HG02678 (cell line): ENCODE measurements at regions not wholly inside any gene's neighbourhood (a gene's known extent, or its start where the extent isn't known, plus 50 kb on each side); places are given as distances from the start of the nearest gene placed in this dataset.
"Not testable (repeated sequence)": the region's sequence is repeated elsewhere in the genome, so short reads cannot be mapped to it uniquely, and the experiment has no call there.

Source experiments
- ATAC-seq: cut with Tn5 transposase; IDR thresholded peaks from one replicate; pipeline ENCODE4 v1.9.1; 2021; ENCODE audit warnings: mild to moderate bottlenecking, moderate library complexity; ENCODE audit not compliant: unreplicated experiment

DNA sequence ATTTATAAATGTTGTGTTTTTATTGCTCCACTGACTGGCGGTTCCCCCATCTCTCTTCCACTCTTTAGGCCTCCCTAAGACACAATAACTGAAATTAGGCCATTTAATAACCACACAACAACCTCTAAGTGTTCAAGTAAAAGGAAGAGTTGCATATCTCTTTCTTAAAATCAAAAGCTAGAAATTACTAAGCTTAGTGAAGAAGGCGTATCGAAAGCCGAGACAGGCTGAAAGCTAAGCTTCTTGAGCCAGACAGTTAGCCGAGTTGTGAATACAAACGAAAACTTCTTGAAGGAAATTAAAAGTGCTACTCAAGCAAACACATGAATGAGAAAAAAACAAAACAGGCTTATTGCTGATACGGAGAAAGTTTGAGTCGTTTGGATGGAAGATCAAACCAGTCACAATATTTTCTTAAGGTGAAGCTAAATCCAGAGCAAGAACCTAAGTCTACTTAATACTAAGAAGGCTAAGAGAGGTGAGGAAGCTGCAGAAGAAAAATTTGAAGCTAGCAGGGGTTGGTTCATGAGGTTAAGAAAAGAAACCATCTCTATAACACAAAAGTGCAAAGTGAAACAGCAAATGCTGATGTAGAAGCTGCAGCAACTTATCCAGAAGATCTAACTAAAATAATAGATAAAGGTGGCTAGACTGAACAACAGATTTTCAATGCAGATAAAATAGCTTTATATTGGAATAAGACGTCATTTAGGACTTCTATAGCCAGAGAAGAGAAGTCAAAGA, 194.0 kb upstream of the TTC29 start:
- ATAC-seq: no peak

DNA sequence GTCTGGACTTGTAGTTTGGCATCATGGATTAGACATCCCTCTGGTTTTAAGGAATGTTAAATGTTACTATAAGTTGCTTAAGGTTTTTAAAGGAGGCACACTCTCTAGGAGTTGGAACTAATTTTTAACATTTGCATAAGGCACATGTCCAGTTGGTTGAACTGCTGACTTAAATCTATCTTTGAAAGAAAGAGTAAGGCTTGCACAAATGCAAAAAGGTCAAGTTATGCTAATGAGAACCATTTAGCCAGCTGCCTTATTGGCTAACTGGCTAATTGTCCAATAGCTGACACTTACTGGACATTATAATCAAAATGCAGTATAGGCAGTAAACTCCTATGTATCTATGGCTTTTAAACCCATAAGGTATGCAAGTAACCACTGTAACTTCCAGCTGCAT, 206.1 kb upstream of the TTC29 start:
- ATAC-seq: no peak

DNA sequence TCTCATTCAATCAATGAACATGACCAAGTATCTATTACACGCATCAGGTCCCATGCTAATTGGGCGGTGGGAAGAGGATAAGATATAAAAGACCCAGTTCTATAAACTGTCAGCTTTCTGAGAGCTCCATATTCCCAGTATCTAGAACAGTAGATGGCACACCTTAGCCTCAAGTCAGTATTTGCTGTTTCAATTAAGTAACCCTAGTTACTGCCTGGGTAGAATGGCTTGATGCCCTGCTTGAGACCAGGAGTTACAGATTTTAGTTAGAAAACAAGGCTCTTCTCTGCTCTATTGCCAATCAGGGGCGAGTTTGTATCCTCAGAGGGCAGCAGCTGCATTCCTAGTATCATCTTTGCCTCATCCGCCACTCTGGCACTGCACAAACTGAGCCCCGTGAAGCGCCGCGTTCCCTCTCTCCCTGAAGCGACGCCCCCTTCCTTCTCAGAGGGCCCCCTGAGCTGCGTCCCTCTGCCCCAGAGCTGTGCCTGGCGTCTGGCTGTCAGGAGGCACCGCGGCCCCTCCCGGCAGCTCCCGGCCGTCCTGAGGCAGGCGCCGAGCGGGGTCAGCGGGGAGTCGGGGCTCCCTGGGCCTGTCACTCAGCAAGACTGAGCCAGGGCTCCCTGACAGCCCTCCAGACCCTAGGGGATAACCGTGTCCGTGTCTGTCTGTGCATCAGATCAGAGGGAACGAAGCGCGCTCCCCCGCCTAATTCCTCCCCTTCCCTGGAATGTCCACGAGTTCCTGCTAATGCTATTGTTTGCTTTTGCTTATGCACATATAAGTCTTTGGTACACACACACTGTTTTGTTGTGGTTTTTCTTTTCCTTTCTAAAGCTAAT, 212.4 kb upstream of the TTC29 start:
- ATAC-seq: no peak

- ATAC-seq: peak; percentile 92
Measured at GRCh38 chr4:147160908-147161513, 215.3 kb upstream of the TTC29 start.

DNA sequence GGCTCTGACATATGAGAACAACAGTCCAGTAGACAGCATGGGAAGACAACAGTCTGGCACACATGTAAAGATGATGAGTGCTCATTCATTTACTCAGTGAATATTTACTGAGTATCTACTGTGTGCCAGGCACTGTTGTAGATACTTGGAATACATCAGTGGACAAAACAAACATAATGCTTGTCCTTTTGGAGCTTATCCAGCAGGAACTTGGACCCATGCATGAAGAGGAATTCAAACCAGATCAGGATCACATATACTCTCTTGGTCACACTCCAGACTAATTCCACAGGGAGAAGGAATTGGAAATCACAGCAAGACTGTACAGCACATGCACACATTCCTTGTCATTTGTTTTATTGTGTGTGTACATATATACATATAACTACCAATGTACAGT, 217.6 kb upstream of the TTC29 start:
- ATAC-seq: no peak

DNA sequence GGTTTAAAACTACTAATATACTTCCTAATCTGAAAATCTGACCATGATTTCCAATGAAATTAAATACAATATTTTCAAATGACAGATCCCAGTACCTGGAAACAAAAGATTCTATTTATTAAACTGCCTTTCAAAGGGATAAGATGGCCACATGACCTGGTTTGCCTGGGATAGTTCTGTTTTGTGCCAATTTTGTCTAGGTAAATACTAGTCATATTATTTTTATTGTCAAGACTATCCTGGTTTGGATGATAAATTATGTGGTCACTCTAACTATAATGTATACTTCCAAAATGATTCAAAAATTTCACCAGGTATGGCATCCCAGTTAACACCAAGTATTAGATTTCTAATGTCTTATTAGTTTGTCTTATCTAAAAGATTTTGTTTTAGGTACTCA, 222.5 kb upstream of the TTC29 start:
- ATAC-seq: not testable (repeated sequence)

DNA sequence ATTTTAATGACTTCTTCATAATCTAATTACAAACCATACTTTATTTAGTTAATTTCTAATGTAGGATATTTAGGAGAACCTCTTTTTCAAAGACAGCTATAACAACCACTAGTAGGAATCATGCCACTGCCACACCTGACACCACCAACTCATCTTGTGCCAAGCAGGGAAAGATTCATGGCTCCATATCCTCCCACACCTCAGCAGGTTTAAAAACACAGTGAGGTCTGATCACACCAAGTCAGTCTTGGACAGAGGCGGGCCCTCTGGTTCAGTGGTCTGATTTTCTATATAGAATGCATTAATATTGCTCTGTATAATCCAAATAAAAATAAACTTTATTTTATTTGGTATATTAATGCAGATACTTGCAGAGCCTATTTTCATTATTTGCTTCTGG, 227.7 kb upstream of the TTC29 start:
- ATAC-seq: no peak

- no peak for ATAC-seq
Measured at GRCh38 chr4:147173797-147174432, 228.3 kb upstream of the TTC29 start.

DNA sequence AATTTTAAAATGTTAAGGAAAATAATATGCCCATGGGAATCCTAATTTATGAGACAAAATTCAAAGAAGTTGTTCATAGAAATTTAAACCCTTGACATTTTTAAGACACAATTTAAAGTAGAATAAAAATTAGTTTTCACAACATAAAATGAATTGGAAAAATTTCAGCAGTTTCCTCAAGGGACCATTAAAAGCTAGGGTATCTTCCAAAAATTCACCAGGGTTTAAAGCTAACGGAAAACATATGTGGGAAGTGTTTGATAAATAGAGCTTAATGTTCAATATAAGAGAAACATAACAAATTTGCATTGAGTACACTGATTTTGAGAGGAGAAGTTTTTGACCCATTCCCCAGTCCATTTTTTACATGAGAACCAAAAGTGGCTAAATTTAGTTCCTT, 228.9 kb upstream of the TTC29 start:
- no peak for ATAC-seq

DNA sequence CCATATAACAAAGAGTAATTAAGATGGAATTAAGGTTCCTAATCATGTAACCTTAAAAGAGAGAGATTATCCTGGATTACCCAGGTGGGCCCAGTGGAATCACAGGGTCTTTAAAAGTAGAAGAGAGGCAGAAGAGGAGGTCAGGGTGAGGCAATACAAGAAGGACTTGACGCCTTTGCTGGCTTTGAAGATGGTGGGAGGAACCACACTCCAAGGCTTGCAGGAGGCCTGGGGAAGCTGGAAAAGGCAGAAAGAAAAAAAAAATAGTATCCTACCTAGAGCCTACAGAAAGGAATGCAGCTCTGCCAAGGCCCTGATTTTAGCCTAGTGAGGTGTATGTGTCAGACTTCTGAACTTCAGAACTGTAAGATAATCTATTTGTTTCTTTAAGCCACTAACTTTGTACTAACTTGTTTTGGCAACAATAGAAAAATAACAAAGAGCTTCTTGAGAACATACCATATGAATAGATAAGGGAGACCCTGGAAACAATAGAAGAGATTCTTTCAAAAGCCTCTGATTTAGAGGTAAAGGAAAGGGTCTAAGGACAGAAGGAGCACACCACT, 229.9 kb upstream of the TTC29 start:
- no peak for ATAC-seq

GRCh38 chr4:147182041-147182440, 236.4 kb upstream of the TTC29 start:
- no peak for ATAC-seq

- ATAC-seq: no peak
Measured at GRCh38 chr4:147192679-147193078, 247.0 kb upstream of the TTC29 start.

DNA sequence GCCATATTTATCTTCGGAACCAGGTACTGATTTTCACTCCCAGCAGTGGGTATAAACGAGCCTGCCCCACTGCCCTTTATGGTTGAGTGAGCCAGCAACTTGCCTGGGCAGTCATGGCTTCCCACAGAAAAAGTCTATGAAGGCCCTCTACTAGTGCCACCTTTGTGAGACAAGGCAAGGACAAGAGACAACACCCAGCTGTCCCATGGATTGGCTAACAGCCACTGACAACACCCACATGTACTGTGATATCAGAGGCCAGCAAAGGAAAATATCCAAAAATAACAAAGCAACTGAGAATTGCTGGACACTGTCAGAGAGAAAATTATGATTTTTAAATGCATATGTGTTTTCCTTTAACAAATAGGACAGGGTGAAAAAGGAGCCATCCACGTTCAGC, 248.4 kb upstream of the TTC29 start:
- ATAC-seq: no peak

DNA sequence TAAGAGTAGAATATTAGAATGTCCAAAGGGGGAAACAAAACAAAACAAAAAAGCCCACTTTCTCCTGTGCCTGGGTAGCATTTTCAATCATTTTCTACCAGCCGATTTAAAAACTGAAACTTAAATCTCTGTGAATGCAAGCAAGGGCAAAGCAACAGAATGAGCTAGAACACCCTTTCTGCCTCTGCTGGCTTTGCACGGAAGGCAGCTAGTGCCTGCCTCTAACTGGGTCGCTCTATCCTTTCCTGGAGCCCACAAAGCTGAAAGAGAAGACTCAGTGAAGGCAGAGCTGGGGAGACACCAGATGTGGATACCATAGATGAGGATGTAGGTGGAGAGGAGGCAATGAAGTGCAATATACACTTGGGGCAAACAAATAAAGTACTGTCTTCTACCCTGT, 248.9 kb upstream of the TTC29 start:
- ATAC-seq: no peak

- ATAC-seq: no peak
Measured at GRCh38 chr4:147195386-147195785, 249.7 kb upstream of the TTC29 start.

DNA sequence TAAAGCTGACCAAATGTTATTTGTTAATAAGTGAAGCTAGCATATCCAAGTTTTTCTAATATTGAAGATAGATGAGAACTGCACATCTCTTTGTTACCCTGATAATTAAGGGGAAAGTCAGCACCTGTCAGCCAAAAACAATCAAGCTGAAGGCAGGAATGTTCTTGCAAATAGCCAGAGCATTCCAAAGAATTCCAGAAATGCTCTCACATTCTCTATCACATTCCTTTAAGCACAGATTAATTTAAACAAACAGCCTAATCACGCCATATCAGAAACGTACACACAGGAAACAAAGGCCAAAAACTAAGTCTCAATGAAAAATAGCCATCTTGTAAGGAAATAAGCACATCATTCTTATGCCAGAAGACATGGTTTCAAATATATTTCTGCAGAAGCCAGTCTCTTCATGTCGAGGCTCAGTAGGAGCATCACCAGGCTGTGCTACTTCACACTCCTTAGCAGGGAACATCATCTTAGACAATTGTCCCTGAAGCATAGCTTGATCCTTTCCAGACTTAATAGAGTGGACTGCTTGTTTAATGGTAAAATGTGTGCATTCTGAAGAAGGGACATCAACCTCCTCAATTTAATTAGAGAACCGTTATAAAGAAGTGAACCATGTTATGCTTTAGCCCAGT, 252.9 kb upstream of the TTC29 start:
- ATAC-seq: no peak

DNA sequence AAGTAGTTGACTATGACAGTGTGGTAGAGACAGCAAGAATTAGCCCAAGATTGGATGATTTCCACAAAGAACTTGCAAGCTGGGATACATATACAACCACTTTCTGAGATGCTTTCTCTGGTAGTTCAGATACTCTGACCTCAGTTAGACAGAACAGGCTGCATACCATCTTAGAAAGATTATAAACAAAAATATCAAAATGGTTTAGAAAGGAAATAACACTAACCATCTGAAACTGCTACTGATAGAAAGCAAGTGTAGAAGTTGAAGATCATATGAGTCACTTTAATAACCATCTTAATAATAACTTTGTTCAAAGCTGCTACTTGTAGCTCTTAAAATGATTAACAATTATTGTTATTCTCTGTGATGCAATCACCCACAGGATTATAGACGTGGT, 255.4 kb upstream of the TTC29 start:
- no peak for ATAC-seq

DNA sequence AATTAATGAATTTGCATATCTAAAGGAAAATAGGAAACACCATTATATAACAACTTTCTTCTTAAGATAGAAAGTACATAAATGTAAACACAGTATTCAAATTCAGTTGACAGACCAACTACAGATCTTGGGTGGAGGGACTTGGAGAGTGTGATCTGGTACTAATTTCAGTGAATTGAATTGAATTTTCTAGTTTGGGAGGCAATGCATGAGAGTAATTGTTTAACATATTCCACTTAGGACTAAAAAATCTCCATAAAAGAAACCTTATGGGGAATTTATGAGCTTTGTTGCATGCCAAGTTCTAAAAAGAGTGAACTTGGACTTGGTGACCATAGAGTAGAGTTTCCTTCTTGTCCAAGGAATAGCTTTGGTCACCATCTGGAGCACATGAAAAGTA, 261.1 kb upstream of the TTC29 start:
- ATAC-seq: no peak

DNA sequence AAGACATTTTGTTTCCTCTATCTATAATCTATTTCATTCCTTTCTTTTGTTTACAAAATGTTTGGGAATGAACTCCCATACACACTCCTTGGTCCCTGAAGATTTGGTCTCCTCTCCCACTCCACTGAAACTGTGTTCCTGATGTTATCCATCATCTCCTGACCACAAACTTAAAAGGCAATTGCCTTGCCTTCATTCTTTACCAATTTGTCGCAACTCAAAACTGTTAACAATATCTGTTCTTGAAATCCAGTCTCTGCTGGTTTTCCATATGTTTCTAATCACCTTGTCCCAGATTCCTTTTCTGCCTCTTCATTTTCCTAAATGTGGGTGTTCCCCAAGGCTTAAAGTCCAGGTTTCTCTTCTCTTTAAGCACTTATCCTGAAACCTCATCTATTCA, 262.2 kb upstream of the TTC29 start:
- no peak for ATAC-seq

DNA sequence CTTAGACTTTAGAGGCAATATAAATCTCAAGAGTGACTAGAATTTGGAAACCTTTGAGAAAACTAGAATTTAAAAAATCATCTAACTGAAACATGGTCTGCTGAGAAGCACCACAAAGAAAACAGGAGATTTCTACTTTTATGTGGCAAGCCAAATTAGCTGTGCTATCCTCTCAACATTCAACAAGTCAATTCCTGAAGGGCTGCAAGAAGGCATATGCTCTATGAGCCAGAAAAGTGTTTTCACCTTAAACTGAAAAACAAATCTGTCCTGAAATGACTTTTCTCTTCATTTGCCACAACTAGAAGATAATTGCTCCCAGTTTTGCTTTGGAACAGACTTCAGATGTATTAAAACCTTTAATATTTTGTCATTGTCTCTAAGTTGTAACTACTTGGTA, 263.2 kb upstream of the EDNRA start:
- ATAC-seq: no peak

DNA sequence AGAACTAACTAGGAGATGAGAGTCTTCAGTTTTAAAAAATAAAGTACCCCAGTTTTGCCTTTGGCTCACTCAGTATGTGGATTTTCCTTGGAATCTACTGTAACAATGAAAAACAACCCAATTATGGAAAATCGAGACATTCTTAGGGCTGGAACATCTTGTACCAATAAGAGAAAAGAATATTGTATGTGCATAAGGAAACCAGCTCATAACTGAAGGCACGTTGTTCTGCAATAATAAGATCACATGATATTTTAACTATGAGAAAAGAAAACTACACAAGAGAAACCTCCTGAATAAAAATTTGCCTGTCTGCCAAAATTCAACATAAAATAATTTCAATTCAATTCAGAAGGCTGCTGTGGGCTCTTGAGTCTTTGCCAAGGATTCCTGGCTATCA, 261.8 kb upstream of the EDNRA start:
- ATAC-seq: no peak
